NCI-H345 treated with DMSO at 0.1 percent for 48 hours (cell line): ENCODE measurements at regions not wholly inside any gene's neighbourhood (a gene's known extent, or its start where the extent isn't known, plus 50 kb on each side); places are given as distances from the start of the nearest gene placed in this dataset.
"Not testable (repeated sequence)": the region's sequence is repeated elsewhere in the genome, so short reads cannot be mapped to it uniquely, and the experiment has no call there.

Experiments used
- DNase-seq: peaks from one replicate; lab custom pipeline; 2025; ENCODE audit not compliant: unreplicated experiment; lab: John Stamatoyannopoulos, UW

DNA sequence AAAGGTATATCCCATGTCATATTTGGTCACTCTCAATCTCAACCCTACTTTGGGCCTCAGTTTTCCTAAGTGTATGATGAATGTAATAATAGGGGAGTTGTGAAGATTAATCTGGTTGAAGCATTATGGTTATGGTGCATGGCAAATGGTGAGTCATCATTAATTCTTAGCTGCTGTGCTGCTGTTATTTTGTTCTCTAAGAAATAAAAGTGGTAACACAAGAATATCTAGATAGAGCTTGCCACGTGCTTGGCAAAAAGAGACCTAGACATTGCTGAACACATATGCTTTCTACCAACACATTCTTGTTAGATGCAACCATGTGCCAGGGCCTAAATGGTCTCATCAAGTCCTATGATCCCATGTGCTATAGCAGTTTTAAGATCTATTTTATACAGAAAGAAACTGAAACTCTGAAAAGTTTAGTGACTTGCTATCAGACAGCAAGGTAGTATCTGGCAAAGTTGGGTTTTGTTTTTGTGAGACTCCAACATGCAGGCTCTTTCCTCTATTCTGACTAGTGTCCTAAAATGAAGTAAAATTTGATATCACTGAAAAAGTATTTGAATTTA, 699.9 kb upstream of the MEF2C start:
- DNase-seq, result no peak

- DNase-seq, result no peak
Observed at GRCh38 chr5:89580976-89581375, 698.0 kb upstream of the MEF2C start.

DNA sequence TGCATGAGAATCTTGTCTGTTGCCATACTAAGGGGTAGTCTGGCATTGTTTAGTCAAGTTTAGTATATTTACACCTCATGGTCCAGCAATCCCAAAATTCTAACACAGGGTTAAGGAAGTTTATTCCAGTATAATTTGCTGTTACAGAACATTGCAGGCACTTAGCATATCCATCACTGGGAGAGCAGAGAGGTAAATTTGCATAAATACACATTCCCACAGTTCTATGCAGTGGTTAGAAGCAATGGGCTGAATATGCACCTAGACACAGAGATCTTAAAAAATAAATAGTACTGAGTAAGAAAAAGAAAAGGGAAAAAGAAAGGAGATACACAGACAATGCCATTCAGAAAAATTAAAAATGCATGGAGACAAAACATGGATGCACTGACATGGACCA, 692.3 kb upstream of the MEF2C start:
- DNase-seq, result no peak

- DNase-seq, result no peak
Observed at GRCh38 chr5:89573345-89573744, 690.4 kb upstream of the MEF2C start.

- no peak for DNase-seq
Observed at GRCh38 chr5:89572696-89573095, 689.7 kb upstream of the MEF2C start.

- DNase-seq, result no peak
Observed at GRCh38 chr5:89570557-89570956, 687.6 kb upstream of the MEF2C start.

DNA sequence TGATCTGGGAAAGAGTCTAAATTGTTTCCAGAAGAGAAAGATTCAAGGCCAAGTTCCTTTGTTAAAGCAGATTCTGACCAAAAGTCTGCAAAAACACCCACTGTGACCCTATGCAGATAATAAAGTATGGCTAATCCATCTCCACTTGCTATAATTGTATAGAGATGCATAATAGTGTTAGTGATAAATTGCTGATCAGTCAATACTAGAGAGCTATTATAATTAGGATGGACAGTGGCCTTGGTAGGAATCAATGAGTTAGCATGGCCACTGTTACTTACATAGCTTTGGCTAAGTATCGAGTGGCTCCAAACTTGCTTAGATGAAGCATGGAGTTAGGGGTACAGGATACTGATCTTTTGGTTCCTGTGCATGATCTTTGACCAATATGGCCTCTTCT, 683.4 kb upstream of the MEF2C start:
- DNase-seq, result no peak

DNA sequence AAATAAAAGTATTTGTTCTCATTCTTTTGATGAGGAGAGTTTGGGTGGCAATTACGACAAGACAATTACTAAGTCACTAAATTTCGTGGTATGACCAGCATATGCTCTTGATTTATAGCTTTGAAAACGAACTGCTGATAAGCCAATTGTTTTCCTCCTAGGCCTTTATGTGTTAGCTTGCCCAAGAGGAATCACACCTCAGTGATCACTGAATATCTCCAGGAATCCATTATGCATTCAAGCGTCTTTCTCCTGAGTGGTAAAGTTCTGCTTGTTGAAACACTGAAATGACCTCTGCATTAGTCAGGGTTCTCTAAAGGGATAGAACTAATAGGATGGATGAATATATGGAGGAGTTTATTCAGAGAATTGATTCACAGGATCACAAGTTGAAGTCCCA, 677.7 kb upstream of the MEF2C start:
- DNase-seq, result no peak

DNA sequence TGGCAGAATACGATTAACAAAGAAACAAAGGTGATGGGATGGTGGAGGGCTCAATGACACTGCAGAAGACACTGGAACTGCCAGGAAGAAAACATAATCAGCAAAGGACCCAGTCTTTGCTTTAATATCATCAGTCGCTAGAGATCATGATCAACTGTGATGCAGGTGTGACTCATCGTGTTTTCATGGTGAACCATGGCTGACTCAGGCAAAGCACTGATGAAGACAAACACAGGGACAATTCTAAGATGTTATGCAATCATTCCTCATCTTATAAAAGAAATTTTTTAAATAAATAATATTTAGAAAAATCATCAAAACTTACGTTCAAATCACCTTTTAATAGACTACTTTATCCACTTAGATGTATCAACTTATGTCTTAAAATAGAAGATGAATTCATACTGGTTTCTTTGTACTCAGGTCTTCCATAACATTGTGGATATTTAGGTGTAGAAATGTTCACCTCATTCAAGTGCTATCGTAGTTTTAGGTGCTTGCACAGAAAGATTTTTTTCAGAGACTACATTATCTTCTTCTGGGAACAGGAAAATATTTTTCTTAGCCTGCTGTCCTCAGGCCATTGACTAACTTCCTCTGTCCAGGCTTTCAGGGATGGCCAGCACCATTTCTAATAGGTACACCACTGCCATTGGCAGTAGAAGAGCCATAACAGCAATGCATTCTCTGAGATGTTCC, 673.4 kb upstream of the MEF2C start:
- no peak for DNase-seq

DNA sequence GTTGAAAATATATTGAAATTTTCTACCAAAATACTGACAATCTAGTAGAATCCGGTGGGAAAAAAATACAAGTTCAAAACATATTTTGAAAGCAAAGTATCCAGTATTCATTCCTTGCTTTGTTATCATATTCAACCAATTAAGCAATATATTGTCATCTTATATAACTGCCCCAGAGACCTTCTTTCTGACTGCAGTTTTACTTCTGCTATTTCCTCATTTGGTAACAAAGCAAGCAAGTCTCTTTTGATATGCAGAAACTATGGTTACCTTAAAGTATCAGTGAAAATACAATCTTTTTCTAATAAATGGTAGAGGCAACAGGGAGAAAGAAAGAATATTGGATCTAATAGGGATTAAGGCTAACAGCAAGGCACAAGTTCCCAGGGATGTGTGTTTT, 663.7 kb upstream of the MEF2C start:
- DNase-seq, result no peak

DNA sequence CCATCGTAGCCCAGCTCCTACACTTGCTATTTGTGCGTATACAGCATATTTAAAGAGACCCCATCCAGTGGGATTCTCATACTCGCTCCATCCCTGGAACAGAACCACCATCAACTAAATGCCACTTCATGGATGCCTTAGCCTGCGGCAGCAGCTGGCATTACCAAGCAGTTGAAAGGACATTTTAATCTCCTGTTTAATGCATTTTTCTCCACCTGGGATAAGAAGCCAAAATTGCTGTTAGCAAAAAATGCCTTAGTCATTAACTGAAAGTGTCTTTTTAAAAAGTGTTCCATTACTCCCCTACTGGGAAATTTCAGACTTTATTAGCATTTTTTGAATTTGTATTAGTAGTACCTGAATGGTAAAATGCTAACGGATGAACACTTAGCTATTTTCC, 662.6 kb upstream of the MEF2C start:
- DNase-seq, result no peak

DNA sequence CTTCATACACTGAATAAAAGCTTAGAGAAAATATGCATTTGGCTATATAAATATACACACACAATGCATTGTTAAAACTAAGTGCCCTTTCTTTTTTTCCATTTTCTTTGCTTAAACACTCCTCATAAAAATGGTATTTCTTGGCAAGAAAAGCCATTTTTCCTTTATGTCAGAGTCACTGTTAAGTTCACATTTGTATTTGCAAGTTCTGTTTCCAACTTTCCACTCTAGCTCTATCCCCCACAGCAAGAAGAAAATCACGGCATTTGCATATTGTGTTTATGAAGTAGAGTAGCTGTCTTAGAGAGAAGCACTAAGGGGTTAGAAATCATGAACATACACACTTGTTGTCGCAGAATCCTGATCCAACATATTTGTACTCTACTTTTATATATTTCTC, 662.1 kb upstream of the MEF2C start:
- no peak for DNase-seq

GRCh38 chr5:89542736-89543135, 659.8 kb upstream of the MEF2C start:
- no peak for DNase-seq

- DNase-seq, result no peak
Observed at GRCh38 chr5:89537800-89538199, 654.8 kb upstream of the MEF2C start.

DNA sequence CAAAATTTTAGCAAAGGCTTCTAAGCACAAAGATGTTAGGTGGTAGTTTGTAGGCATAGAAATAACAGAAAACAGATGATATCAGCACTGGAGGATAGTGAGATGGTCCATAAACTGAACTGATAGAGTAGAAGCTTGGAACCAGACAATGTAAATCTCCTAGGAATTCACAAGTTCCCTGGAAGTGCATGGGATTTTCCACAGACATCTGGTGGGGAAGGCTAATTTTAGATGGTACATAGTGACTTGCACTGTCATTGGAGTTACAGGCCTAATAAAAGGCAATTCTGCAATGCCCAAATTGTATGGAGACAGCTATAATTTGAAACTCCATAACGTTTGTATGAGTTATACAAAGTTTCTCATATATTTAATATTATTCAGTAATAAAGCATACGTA, 653.0 kb upstream of the MEF2C start:
- no peak for DNase-seq

DNA sequence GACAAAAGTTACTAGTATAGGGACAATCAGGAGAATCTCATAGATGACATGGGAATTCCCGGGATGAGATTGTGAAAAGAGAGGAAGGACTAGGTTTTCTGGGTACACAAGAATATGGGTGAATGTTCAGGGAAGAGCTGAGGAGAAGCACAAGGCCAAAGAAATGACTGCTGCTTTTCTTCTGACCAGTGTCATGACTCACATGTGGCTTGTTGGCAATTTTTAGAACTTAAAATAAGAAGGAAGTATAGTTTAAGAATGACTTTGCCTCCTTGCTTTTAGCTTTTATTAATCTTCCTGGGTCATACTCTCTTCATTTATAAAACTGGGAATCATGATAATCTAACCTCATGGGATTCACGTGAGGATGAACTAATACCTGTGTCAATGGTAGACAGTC, 652.4 kb upstream of the MEF2C start:
- DNase-seq, result no peak

- DNase-seq, result no peak
Observed at GRCh38 chr5:89534331-89534730, 651.3 kb upstream of the MEF2C start.

GRCh38 chr5:89524785-89525184, 641.8 kb upstream of the MEF2C start:
- DNase-seq, result no peak

DNA sequence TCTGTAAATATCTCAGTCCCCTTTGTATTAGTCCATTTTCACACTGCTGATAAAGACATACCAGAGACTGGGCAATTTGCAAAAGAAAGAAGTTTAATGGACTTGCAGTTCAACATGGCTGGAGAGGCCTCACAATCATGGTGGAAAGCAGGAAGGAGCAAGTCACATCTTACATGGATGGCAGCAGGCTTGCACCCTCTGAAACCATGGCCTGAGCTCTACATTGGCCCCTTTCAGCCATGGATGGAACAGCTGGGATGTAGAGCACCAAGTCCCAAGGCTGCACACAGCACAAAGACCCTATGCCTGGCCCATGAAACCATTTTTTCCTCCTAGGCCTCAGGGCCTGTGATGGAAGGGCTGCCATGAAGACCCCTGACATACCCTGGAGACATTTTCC, 640.9 kb upstream of the MEF2C start:
- DNase-seq, result not testable (repeated sequence)

- DNase-seq, result no peak
Observed at GRCh38 chr5:89520771-89521170, 637.8 kb upstream of the MEF2C start.

DNA sequence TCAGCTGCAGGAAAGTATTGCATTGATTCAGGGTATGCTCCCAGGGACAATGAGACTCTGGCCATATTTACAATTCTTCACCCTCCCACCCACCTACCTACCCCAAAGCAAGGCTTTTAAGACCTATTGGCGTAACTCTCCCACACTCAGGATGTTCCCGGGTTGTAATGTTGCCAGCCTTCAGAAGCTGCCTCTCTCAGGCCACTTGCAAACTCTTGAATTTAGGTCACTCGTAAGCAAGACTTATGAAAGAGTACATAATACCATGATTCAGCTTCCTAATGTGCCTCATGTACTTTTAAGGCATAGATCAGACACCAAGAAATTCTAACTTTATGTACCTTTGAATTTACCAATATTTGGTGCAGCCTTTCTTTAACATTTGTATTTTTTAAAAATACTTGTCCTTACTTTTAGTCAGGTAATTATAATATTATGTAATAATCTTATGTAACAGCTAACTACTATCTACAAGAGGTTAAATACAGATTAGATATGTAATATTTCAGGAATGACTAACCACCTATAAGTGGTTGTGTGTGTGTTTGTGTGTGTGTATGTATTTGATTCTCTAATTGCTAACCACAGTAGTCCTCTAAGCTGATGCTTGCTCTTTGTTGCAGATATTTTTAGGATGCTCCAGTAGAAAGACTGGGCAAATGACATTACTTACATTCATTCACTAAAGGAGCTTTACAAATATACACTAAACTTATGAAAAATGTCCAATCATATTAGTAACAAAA, 630.5 kb upstream of the MEF2C start:
- DNase-seq, result no peak

DNA sequence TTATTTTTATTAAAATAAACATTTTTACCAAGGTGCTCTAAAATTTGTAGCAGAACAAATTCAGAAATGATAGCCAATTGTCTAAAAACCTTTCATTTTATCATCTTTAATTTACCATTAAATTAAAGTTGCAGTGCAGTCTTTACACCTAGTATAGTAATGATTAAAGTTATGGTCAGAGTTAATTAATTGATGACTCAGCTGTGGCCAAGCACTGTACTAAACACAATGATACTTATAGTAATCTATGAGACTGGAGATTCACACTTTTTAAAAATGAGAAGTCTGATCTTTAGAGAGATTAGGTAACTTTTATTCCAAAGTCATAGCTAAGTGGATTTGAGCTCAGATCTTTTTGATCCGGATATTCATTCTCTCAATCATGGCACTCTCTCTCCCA, 621.1 kb upstream of the MEF2C start:
- no peak for DNase-seq

GRCh38 chr5:89499787-89500186, 616.8 kb upstream of the MEF2C start:
- no peak for DNase-seq
